ENCODE measurements at regions not wholly inside any gene's neighbourhood (a gene's known extent, or its start where the extent isn't known, plus 50 kb on each side); places are given as distances from the start of the nearest gene placed in this dataset.

GRCh38 chr10:46227571-46227935 is 59.2 kb upstream of the ANTXRL start:
- no peaks in the 10 kb centered on the region for H3K79me2 ChIP-seq (ENCODE audit: control insufficient read depth, insufficient read depth, low read length)
- no peak overlapping the region for H2AFZ ChIP-seq (ENCODE audit: low read depth, low read length)
- H3K9me1 ChIP-seq (replicated peaks; ENCODE audit: control insufficient read depth, extremely low read depth, insufficient read depth, low read length) = no peaks in the 10 kb centered on the region
- no peaks in the 10 kb centered on the region for H3K27me3 ChIP-seq (ENCODE audit: control insufficient read depth in 2 of 2, insufficient read depth in 2 of 2, low read length in 2 of 2)
- H3K4me1 ChIP-seq (ENCODE audit: control insufficient read depth, extremely low read depth, insufficient read depth, low read length) = no peaks in the 10 kb centered on the region
- no peak overlapping the region for H3K27ac ChIP-seq (ENCODE audit: insufficient read depth, low read depth, low read length)
- no peaks in the 10 kb centered on the region for H3K36me3 ChIP-seq (ENCODE audit: control insufficient read depth in 2 of 2, extremely low read depth in 1 of 2, insufficient read depth in 2 of 2, low read length in 2 of 2)
- CTCF ChIA-PET = interaction anchor here (0.9 to 4.0 kb wide), 12 partner anchors 10 to 992 kb away, joined by 3 to 40 read pairs (median 10); no protein-coding TSS in a partner anchor
- POLR2A ChIA-PET = no interaction called here
- TF ChIP-seq, protein P1, sequence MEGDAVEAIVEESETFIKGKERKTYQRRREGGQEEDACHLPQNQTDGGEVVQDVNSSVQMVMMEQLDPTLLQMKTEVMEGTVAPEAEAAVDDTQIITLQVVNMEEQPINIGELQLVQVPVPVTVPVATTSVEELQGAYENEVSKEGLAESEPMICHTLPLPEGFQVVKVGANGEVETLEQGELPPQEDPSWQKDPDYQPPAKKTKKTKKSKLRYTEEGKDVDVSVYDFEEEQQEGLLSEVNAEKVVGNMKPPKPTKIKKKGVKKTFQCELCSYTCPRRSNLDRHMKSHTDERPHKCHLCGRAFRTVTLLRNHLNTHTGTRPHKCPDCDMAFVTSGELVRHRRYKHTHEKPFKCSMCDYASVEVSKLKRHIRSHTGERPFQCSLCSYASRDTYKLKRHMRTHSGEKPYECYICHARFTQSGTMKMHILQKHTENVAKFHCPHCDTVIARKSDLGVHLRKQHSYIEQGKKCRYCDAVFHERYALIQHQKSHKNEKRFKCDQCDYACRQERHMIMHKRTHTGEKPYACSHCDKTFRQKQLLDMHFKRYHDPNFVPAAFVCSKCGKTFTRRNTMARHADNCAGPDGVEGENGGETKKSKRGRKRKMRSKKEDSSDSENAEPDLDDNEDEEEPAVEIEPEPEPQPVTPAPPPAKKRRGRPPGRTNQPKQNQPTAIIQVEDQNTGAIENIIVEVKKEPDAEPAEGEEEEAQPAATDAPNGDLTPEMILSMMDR (IDR thresholded peaks at IDR 0.05; ENCODE audit: extremely low read depth in 1 of 2, insufficient read depth in 1 of 2, low read depth in 1 of 2, low read length in 2 of 2) = no peak
- TF ChIP-seq MYC (IDR thresholded peaks at IDR 0.05; ENCODE audit: low read depth, low read length) = no peak
- no peak for TF ChIP-seq GATA2 (IDR thresholded peaks at IDR 0.05; ENCODE audit: insufficient read depth, insufficient read length, low read depth, low read length)
- TF ChIP-seq EZH2 (IDR thresholded peaks at IDR 0.05; ENCODE audit: borderline replicate concordance, low read depth, low read length, severe bottlenecking) = no peak
- no peak for TF ChIP-seq MAX (IDR thresholded peaks at IDR 0.05; ENCODE audit: insufficient read depth, insufficient read length)
- TF ChIP-seq JUN (IDR thresholded peaks at IDR 0.05; ENCODE audit: borderline replicate concordance, insufficient read depth, insufficient read length, low read depth) = no peak
- no peak for TF ChIP-seq POLR2AphosphoS5 (IDR thresholded peaks at IDR 0.05; ENCODE audit: insufficient read depth, low read depth, low read length)
- TF ChIP-seq POLR2A (IDR thresholded peaks at IDR 0.05; ENCODE audit: low read depth, low read length) = no peak
- no peak overlapping the region for H3K4me2 ChIP-seq (ENCODE audit: insufficient read depth, low read length)
- dilution Hi-C loops (cut with MboI; ENCODE audit: extremely low pct_ligation_motif_present, low sequenced_read_pairs) (no loop called here), intact Hi-C loops (cut with micrococcal nuclease) (loop anchor here (5.0 kb wide), 1 partner anchor 245 kb away; no protein-coding TSS in a partner anchor)
- DNase-seq (ENCODE audit: low read depth, low spot score) (no peak), FAIRE-seq (no peak)
- no peaks in the 10 kb centered on the region for H3K9me3 ChIP-seq (replicated peaks; ENCODE audit: control insufficient read depth, insufficient read depth, low read length)
- no peaks in the 10 kb centered on the region for H4K20me1 ChIP-seq (replicated peaks; ENCODE audit: control insufficient read depth, extremely low read depth, insufficient read depth, low read length)
- no peak overlapping the region for H3K9ac ChIP-seq (replicated peaks; ENCODE audit: extremely low read depth, insufficient read depth, low read length)
- BruUV-seq (replicated peaks) = no TSS peak
- no peak overlapping the region for H3K4me3 ChIP-seq (replicated peaks in 1 of 3; ENCODE audit: insufficient read depth in 1 of 3, low read depth in 1 of 3, low read length in 3 of 3)

Measured in endothelial cell of umbilical vein (primary cell).